Astrocyte (in vitro differentiated cells and primary cell): ENCODE measurements at regions not wholly inside any gene's neighbourhood (a gene's known extent, or its start where the extent isn't known, plus 50 kb on each side); places are given as distances from the start of the nearest gene placed in this dataset.

Experiments used
- EZH2 ChIP-seq: IDR thresholded peaks from 2 replicates; pipeline ENCODE4 v1.6.1; 2012; ENCODE audit warnings: mild to moderate bottlenecking, low read length, inconsistent platforms; ENCODE audit not compliant: insufficient read depth
- TF ChIP-seq, protein P1 (sequence below): IDR thresholded peaks from 2 replicates; pipeline ENCODE4 v1.5.1; 2011; ENCODE audit warnings: low read depth, mild to moderate bottlenecking, inconsistent platforms, low read length, moderate library complexity; ENCODE audit not compliant: insufficient read depth

DNA sequence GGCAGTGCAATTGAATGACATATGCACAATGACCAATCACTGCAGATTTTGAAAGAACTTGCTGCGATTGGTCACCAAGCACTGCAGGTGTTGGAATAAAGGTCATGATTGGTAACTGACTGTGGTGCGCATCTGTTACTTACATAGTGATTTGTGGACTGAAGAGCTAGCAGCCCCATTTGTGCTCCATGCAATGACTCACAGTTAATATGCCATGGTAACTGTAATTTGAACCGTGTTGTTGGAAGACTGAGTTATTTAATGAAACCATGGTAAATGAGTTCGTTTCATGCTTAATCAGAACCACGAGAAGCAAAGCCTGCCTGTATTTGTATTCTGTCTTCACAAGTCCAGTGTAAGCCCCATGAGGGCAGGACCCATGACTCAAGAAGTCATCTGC lies 220.5 kb downstream of the TJP1 start:
- TF ChIP-seq, protein P1, sequence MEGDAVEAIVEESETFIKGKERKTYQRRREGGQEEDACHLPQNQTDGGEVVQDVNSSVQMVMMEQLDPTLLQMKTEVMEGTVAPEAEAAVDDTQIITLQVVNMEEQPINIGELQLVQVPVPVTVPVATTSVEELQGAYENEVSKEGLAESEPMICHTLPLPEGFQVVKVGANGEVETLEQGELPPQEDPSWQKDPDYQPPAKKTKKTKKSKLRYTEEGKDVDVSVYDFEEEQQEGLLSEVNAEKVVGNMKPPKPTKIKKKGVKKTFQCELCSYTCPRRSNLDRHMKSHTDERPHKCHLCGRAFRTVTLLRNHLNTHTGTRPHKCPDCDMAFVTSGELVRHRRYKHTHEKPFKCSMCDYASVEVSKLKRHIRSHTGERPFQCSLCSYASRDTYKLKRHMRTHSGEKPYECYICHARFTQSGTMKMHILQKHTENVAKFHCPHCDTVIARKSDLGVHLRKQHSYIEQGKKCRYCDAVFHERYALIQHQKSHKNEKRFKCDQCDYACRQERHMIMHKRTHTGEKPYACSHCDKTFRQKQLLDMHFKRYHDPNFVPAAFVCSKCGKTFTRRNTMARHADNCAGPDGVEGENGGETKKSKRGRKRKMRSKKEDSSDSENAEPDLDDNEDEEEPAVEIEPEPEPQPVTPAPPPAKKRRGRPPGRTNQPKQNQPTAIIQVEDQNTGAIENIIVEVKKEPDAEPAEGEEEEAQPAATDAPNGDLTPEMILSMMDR: no peak
- no peak for TF ChIP-seq EZH2
